CD14-positive monocyte (primary cell): ENCODE measurements at regions not wholly inside any gene's neighbourhood (a gene's known extent, or its start where the extent isn't known, plus 50 kb on each side); places are given as distances from the start of the nearest gene placed in this dataset.

Experiments used
- DNase-seq, 3 donors: peaks; one replicate each; pipeline ENCODE4 v3.0.0-alpha.2; 2011 to 2022
- H2AFZ ChIP-seq: 2 replicates; pipeline ENCODE4 v1.6.0; 2012; ENCODE audit warnings: mild to moderate bottlenecking, low read depth, low read length, inconsistent platforms; ENCODE audit not compliant: insufficient read depth, poor library complexity, severe bottlenecking
- H3K27ac ChIP-seq, 2 donors: 1 replicate in 1 of 2; 2 replicates in 1 of 2; pipeline ENCODE4 v1.5.1; 2012 to 2013; ENCODE audit warnings: low read length in 2 of 2, control low read depth in 1 of 2, inconsistent platforms in 1 of 2, low read depth in 1 of 2, mild to moderate bottlenecking in 1 of 2
- H3K27me3 ChIP-seq, 2 donors: one replicate each; pipeline versions ENCODE4 v1.6.0 to v1.6.1; 2011 to 2013; ENCODE audit warnings: low read length in 2 of 2; ENCODE audit not compliant: control insufficient read depth in 2 of 2, insufficient read depth in 2 of 2
- H3K36me3 ChIP-seq, 2 donors: replicated peaks in 1 of 2; 1 replicate in 1 of 2; 2 replicates in 1 of 2; pipeline versions ENCODE4 v1.5.1 to v1.6.1; 2012 to 2013; ENCODE audit warnings: low read length in 2 of 2, control low read depth in 1 of 2, inconsistent platforms in 1 of 2, mild to moderate bottlenecking in 1 of 2; ENCODE audit not compliant: insufficient read depth in 2 of 2, control insufficient read depth in 1 of 2
- H3K4me1 ChIP-seq, 2 donors: 1 replicate in 1 of 2; 2 replicates in 1 of 2; pipeline versions ENCODE4 v1.5.1 to v1.6.1; 2012 to 2013; ENCODE audit warnings: low read length in 2 of 2, control low read depth in 1 of 2, inconsistent platforms in 1 of 2, mild to moderate bottlenecking in 1 of 2, moderate library complexity in 1 of 2; ENCODE audit not compliant: insufficient read depth in 2 of 2, control insufficient read depth in 1 of 2
- H3K4me2 ChIP-seq: replicated peaks from 2 replicates; pipeline ENCODE3; 2012; ENCODE audit warnings: low read length, moderate library complexity, mild to moderate bottlenecking; ENCODE audit not compliant: poor library complexity, severe bottlenecking; ENCODE audit errors: extremely low read depth
- H3K4me3 ChIP-seq, 3 experiments: fragments of 200-600 bp in 1 of 3; sonication (generic) in 1 of 3; replicated peaks in 1 of 3; 1 replicate in 2 of 3; 2 replicates in 1 of 3; pipeline ENCODE4 v1.5.1; 2011 to 2013; ENCODE audit warnings: low read length in 3 of 3, mild to moderate bottlenecking in 3 of 3, control low read depth in 2 of 3, low read depth in 2 of 3, inconsistent platforms in 1 of 3, moderate library complexity in 1 of 3
- H3K79me2 ChIP-seq: 2 replicates; pipeline ENCODE4 v1.6.0; 2012; ENCODE audit warnings: mild to moderate bottlenecking, control low read depth, inconsistent platforms, low read length, moderate library complexity; ENCODE audit not compliant: insufficient read depth
- H3K9ac ChIP-seq: 2 replicates; pipeline ENCODE4 v1.6.0; 2017; ENCODE audit warnings: low read length, mild to moderate bottlenecking; ENCODE audit not compliant: insufficient read depth, poor library complexity, severe bottlenecking
- H3K9me3 ChIP-seq, 2 donors: replicated peaks in 1 of 2; 1 replicate in 1 of 2; 2 replicates in 1 of 2; pipeline versions ENCODE4 v1.5.1 to v1.6.1; 2012 to 2013; ENCODE audit warnings: low read length in 2 of 2, control low read depth in 1 of 2; ENCODE audit not compliant: control insufficient read depth in 1 of 2, insufficient read depth in 1 of 2
- H4K20me1 ChIP-seq: 2 replicates; pipeline ENCODE4 v1.6.0; 2012; ENCODE audit warnings: mild to moderate bottlenecking, low read length, control low read depth, moderate library complexity; ENCODE audit not compliant: insufficient read depth
- H3K27ac Mint-ChIP-seq, 7 donors: one replicate each; pipeline ENCODE4 v1.8.0; 2020; ENCODE audit warnings: mild to moderate bottlenecking in 7 of 7, mixed read lengths in 7 of 7, moderate library complexity in 6 of 7, inconsistent platforms in 2 of 7
- H3K27me3 Mint-ChIP-seq, 3 donors: one replicate each; pipeline ENCODE4 v1.8.0; 2021 to 2022; ENCODE audit warnings: low read depth in 3 of 3, mild to moderate bottlenecking in 3 of 3, mixed read lengths in 3 of 3, moderate library complexity in 3 of 3, inconsistent platforms in 1 of 3
- H3K36me3 Mint-ChIP-seq, 2 donors: one replicate each; pipeline ENCODE4 v1.8.0; 2020; ENCODE audit warnings: mixed read lengths in 2 of 2, inconsistent platforms in 1 of 2, mild to moderate bottlenecking in 1 of 2
- H3K4me1 Mint-ChIP-seq: one replicate; pipeline ENCODE4 v1.8.0; 2020; ENCODE audit warnings: mild to moderate bottlenecking, mixed read lengths
- H3K4me3 Mint-ChIP-seq, 2 donors: one replicate each; pipeline ENCODE4 v1.8.0; 2020; ENCODE audit warnings: mild to moderate bottlenecking in 2 of 2, mixed read lengths in 2 of 2, moderate library complexity in 1 of 2
- H3K9me3 Mint-ChIP-seq, 7 donors: one replicate each; pipeline ENCODE4 v1.8.0; 2020 to 2022; ENCODE audit warnings: mixed read lengths in 7 of 7, mild to moderate bottlenecking in 6 of 7, moderate library complexity in 6 of 7, inconsistent platforms in 2 of 7
- WGBS: methylation state at CpG from one replicate; pipeline ENCODE4 v1.1.5; 2013; ENCODE audit warnings: missing lambda C conversion rate; ENCODE audit not compliant: insufficient coverage; 5-methylcytosine and 5-hydroxymethylcytosine counted together
- intact Hi-C, 2 donors: fragments of 100-400 bp; cut with micrococcal nuclease; formaldehyde crosslinking; loops; one replicate each; pipeline versions ENCODE4 v1.15.0 to v1.15.1; 2023
- TF ChIP-seq, protein P1 (sequence below): fragments of 200-600 bp; IDR thresholded peaks from one replicate; pipeline ENCODE4 v1.8.0; 2022; ENCODE audit warnings: antibody characterized with exemption, mild to moderate bottlenecking

DNA sequence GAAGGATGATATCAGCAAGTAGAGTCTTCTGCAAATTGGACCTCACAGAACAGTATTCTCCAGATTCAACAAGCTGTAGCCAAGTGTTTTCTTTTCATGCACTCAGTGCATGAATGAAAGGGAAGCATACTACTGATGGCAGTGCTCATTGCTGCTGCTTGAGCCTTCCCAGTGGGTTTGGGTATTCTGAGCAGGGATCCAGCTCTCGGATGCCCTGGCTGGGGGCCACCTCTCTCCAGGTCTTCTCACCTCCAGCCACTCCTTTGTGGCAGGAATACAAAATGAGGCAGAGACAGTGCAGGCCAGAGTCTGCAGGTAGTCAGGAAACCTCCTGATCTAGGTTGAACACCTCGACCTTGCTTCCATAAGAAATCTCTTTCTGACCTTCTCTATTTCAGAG, 390.4 kb upstream of the CELF4 start:
- no peaks in the 10 kb centered on the region for H3K27me3 Mint-ChIP-seq
- Histone ChIP-seq H3K9me3 (no peaks in the 10 kb centered on the region), H3K79me2 (no peaks in the 10 kb centered on the region), H3K4me3 (no peak overlapping the region), H3K27ac (no peak overlapping the region), H4K20me1 (no peaks in the 10 kb centered on the region), H3K4me2 (no peak overlapping the region), H3K9ac (no peak overlapping the region), H3K27me3 (no peaks in the 10 kb centered on the region), H3K36me3 (no peaks in the 10 kb centered on the region), H3K4me1 (no peaks in the 10 kb centered on the region), H2AFZ (no peak overlapping the region)
- intact Hi-C loops, result no loop called here
- DNase-seq, result no peak
- H3K4me1 Mint-ChIP-seq, result peaks cover 2% of the 10 kb centered on the region
- WGBS, result 74% methylated on average over 2 of the region's 2 CpGs
- no peaks in the 10 kb centered on the region for H3K36me3 Mint-ChIP-seq
- H3K27ac Mint-ChIP-seq, result no peak overlapping the region
- TF ChIP-seq, protein P1, sequence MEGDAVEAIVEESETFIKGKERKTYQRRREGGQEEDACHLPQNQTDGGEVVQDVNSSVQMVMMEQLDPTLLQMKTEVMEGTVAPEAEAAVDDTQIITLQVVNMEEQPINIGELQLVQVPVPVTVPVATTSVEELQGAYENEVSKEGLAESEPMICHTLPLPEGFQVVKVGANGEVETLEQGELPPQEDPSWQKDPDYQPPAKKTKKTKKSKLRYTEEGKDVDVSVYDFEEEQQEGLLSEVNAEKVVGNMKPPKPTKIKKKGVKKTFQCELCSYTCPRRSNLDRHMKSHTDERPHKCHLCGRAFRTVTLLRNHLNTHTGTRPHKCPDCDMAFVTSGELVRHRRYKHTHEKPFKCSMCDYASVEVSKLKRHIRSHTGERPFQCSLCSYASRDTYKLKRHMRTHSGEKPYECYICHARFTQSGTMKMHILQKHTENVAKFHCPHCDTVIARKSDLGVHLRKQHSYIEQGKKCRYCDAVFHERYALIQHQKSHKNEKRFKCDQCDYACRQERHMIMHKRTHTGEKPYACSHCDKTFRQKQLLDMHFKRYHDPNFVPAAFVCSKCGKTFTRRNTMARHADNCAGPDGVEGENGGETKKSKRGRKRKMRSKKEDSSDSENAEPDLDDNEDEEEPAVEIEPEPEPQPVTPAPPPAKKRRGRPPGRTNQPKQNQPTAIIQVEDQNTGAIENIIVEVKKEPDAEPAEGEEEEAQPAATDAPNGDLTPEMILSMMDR, result no peak
- no peak overlapping the region for H3K4me3 Mint-ChIP-seq
- H3K9me3 Mint-ChIP-seq, result peaks cover 4 to 18% (median 16%) of the 10 kb centered on the region in 7 donors

DNA sequence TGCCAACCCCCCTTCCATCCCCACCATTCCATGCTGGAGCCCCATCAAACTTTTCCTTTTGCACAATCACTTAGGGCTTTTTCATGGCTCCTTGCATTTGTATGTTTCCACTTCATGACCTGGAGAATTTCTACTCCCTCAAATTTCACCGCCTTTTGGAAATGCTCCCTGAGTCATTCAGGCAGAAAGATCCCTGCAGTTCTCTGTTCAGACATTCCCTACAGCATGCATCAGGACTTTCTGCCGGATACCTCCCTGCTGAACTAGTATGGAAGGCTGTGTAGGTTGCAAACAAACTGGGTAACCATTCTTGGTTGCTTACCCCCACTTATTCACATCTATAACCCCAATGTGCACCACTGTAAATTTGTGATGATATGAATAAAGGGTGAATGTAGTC, 389.6 kb upstream of the CELF4 start:
- Mint-ChIP-seq H3K4me1 (peaks cover 2% of the 10 kb centered on the region), H3K4me3 (no peak overlapping the region), H3K27ac (no peak overlapping the region), H3K36me3 (no peaks in the 10 kb centered on the region), H3K27me3 (no peaks in the 10 kb centered on the region), H3K9me3 (peaks cover 1 to 18% (median 10%) of the 10 kb centered on the region in 7 donors)
- Histone ChIP-seq H3K36me3 (no peaks in the 10 kb centered on the region), H3K4me3 (no peak overlapping the region), H3K27me3 (no peaks in the 10 kb centered on the region), H3K4me2 (no peak overlapping the region), H3K9ac (no peak overlapping the region), H3K4me1 (no peaks in the 10 kb centered on the region), H3K79me2 (no peaks in the 10 kb centered on the region), H3K9me3 (peaks cover 0 to 2% of the 10 kb centered on the region in 2 donors), H4K20me1 (no peaks in the 10 kb centered on the region), H3K27ac (no peak overlapping the region), H2AFZ (no peak overlapping the region)
- TF ChIP-seq, protein P1, result no peak
- 67% methylated on average over 1 of the region's 2 CpGs for WGBS
- DNase-seq, result no peak
- intact Hi-C loops, result no loop called here
